Pancreas (tissue), 10 donors: ENCODE measurements at regions not wholly inside any gene's neighbourhood (a gene's known extent, or its start where the extent isn't known, plus 50 kb on each side); places are given as distances from the start of the nearest gene placed in this dataset.

Experiments
- ATAC-seq, 4 donors: fragments of 200-7000 bp; cut with Tn5 transposase; one replicate each; pipeline versions ENCODE4 v1.8.0 to v1.9.1; 2020; ENCODE audit warnings: mild to moderate bottlenecking in 4 of 4, moderate library complexity in 4 of 4
- DNase-seq, 6 donors: peaks; one replicate each; pipeline ENCODE4 v3.0.0-alpha.2; 2020
- FAIRE-seq: peaks from 2 replicates; lab custom pipeline; 2012; peaks lifted over from hg19 to GRCh38; lab: Jason Lieb, UNC
- H3K27ac ChIP-seq, 4 donors: fragments of 200-600 bp; sonication (generic); 1 replicate in 3 of 4; 2 replicates in 1 of 4; pipeline versions ENCODE4 v1.5.0 to v1.8.0; 2020
- H3K27me3 ChIP-seq, 4 donors: fragments of 200-600 bp; one replicate each; pipeline ENCODE4 v1.8.0; 2021
- H3K36me3 ChIP-seq, 3 donors: fragments of 200-600 bp; sonication (generic) in 1 of 3; one replicate each; pipeline versions ENCODE4 v1.5.0 to v1.8.0; 2020 to 2021
- H3K4me1 ChIP-seq, 3 donors: fragments of 200-600 bp; one replicate each; pipeline ENCODE4 v1.8.0; 2021
- H3K4me3 ChIP-seq, 4 donors: fragments of 200-600 bp; sonication (generic) in 2 of 4; one replicate each; pipeline versions ENCODE4 v1.5.0 to v1.8.0; 2020 to 2021
- H3K9me3 ChIP-seq, 4 donors: fragments of 200-600 bp; one replicate each; pipeline ENCODE4 v1.8.0; 2021
- WGBS, 2 donors: extraction: QIAGEN DNeasy Blood & Tissue Kit; methylation state at CpG; one replicate each; pipeline ENCODE4 v1.1.7; 2013; 5-methylcytosine and 5-hydroxymethylcytosine counted together
- intact Hi-C, 3 donors: fragments of 100-400 bp; cut with DNase I; formaldehyde crosslinking; loops; one replicate each; pipeline versions ENCODE4 v1.11.1 to v1.14.2; 2022
- TF ChIP-seq, protein P1 (sequence below), 4 donors: fragments of 200-600 bp; sonication (generic) in 3 of 4; IDR thresholded peaks; one replicate each; pipeline versions ENCODE4 v1.5.0 to v1.8.0; 2021; ENCODE audit warnings: antibody characterized with exemption in 4 of 4
- donor health status: healthy with polysubstance abuse.
- donor health status: DM: no; HTN: no; CAD: no; lungs with moderate emphysema.
- donor health status: DM: no; HTN: no; CAD: no.
- donor health status: control.
- donor health status: control.
- donor health status: Bipolar disorder and iron deficiency.
- donor health status: DM: yes; HTN: yes; CAD: no.
- donor health status: DM: no; HTN: no; CAD: no.
- donor health status: DM: no; HTN: no; CAD: no.
- donor health status: DM: yes; HTN: yes; CAD: no.

GRCh38 chr6:74518035-74518434 lies 687.8 kb downstream of the COL12A1 start:
- no peak overlapping the region for H3K27ac ChIP-seq
- DNase-seq, result no peak
- no peaks in the 10 kb centered on the region for H3K4me1 ChIP-seq
- TF ChIP-seq, protein P1, sequence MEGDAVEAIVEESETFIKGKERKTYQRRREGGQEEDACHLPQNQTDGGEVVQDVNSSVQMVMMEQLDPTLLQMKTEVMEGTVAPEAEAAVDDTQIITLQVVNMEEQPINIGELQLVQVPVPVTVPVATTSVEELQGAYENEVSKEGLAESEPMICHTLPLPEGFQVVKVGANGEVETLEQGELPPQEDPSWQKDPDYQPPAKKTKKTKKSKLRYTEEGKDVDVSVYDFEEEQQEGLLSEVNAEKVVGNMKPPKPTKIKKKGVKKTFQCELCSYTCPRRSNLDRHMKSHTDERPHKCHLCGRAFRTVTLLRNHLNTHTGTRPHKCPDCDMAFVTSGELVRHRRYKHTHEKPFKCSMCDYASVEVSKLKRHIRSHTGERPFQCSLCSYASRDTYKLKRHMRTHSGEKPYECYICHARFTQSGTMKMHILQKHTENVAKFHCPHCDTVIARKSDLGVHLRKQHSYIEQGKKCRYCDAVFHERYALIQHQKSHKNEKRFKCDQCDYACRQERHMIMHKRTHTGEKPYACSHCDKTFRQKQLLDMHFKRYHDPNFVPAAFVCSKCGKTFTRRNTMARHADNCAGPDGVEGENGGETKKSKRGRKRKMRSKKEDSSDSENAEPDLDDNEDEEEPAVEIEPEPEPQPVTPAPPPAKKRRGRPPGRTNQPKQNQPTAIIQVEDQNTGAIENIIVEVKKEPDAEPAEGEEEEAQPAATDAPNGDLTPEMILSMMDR (IDR thresholded peaks at IDR 0.05), result no peak
- ATAC-seq, result no peak
- H3K36me3 ChIP-seq, result no peaks in the 10 kb centered on the region
- no peak for FAIRE-seq
- no peaks in the 10 kb centered on the region for H3K27me3 ChIP-seq
- no peak overlapping the region for H3K4me3 ChIP-seq
- H3K9me3 ChIP-seq, result no peaks in the 10 kb centered on the region
- intact Hi-C loops, result no loop called here
- WGBS, 2 donors, result 83 to 89% methylated on average over 1 of the region's 1 CpG

- FAIRE-seq, result no peak
- WGBS, 2 donors, result 90 to 95% methylated on average over 3 of the region's 3 CpGs
Measured at GRCh38 chr6:74510878-74511277, 695.0 kb downstream of the COL12A1 start.

GRCh38 chr6:74507649-74508048 lies 698.2 kb downstream of the COL12A1 start:
- Histone ChIP-seq H3K4me1 (no peaks in the 10 kb centered on the region), H3K27me3 (no peaks in the 10 kb centered on the region), H3K4me3 (no peak overlapping the region), H3K9me3 (peaks cover 0 to 6% (median 0%) of the 10 kb centered on the region in 4 donors), H3K36me3 (no peaks in the 10 kb centered on the region), H3K27ac (no peak overlapping the region)
- no peak for DNase-seq
- intact Hi-C loops, result no loop called here
- WGBS, 2 donors, result 70 to 79% methylated on average over 1 of the region's 1 CpG
- TF ChIP-seq, protein P1 (IDR thresholded peaks at IDR 0.05), result no peak
- peak; percentile 26 for FAIRE-seq
- ATAC-seq, result no peak

More at GRCh38 chr6:74510878-74511277, 695.0 kb downstream of the COL12A1 start:
- no peaks in the 10 kb centered on the region for H3K27me3 ChIP-seq
- intact Hi-C loops, result no loop called here
- DNase-seq (no peak), ATAC-seq (no peak)
- TF ChIP-seq, protein P1 (IDR thresholded peaks at IDR 0.05), result no peak
- H3K36me3 ChIP-seq, result no peaks in the 10 kb centered on the region
- no peaks in the 10 kb centered on the region for H3K4me1 ChIP-seq
- H3K4me3 ChIP-seq, result no peak overlapping the region
- H3K27ac ChIP-seq, result no peak overlapping the region
- no peaks in the 10 kb centered on the region for H3K9me3 ChIP-seq

GRCh38 chr6:74505391-74505790 lies 700.5 kb downstream of the COL12A1 start:
- ATAC-seq, result no peak
- H3K4me3 ChIP-seq, result no peak overlapping the region
- no peaks in the 10 kb centered on the region for H3K27me3 ChIP-seq
- 67 to 71% methylated on average over 1 of the region's 1 CpG for WGBS, 2 donors
- intact Hi-C loops, result no loop called here
- no peaks in the 10 kb centered on the region for H3K36me3 ChIP-seq
- H3K27ac ChIP-seq, result no peak overlapping the region
- peaks cover 0 to 6% (median 0%) of the 10 kb centered on the region in 4 donors for H3K9me3 ChIP-seq
- FAIRE-seq, result no peak
- DNase-seq, result no peak
- no peaks in the 10 kb centered on the region for H3K4me1 ChIP-seq
- TF ChIP-seq, protein P1 (IDR thresholded peaks at IDR 0.05), result no peak

DNA sequence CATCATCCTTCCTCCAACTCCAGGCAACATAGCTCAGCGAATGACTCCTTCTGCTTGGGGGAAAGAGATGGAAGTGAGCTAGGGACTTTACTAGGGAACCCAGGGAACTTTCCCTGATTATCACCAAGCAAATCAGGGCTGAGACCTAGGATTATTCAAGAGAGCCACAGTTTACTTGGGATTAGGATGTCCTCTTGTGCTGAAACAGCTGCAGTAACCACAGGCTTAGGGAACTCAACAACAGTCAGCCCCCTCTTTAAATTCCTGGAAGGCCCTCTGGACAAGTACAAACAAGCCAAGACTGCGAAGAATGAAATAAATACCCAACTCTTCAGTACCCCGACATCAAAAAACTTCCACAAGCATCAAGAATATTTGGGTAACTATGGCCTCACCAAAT lies 700.9 kb downstream of the COL12A1 start:
- FAIRE-seq (no peak), DNase-seq (no peak), ATAC-seq (no peak)
- Histone ChIP-seq H3K36me3 (no peaks in the 10 kb centered on the region), H3K4me1 (no peaks in the 10 kb centered on the region), H3K9me3 (peaks cover 0 to 6% (median 0%) of the 10 kb centered on the region in 4 donors), H3K27ac (no peak overlapping the region), H3K27me3 (no peaks in the 10 kb centered on the region), H3K4me3 (no peak overlapping the region)
- 89 to 93% methylated on average over 3 of the region's 3 CpGs for WGBS, 2 donors
- intact Hi-C loops, result no loop called here
- TF ChIP-seq, protein P1 (IDR thresholded peaks at IDR 0.05), result no peak
